ENCODE measurements at regions not wholly inside any gene's neighbourhood (a gene's known extent, or its start where the extent isn't known, plus 50 kb on each side); places are given as distances from the start of the nearest gene placed in this dataset.

- Histone ChIP-seq H3K14ac (ENCODE audit: insufficient read depth, low read length) (no peak overlapping the region), H3K56ac (ENCODE audit: insufficient read length, low read depth, low read length) (no peak overlapping the region), H2BK12ac (ENCODE audit: insufficient read length, low read depth, low read length) (no peak overlapping the region), H2BK20ac (ENCODE audit: low read depth, low read length, poor library complexity, severe bottlenecking) (no peak overlapping the region), H2BK15ac (ENCODE audit: low read depth, low read length) (no peak overlapping the region), H4K20me1 (ENCODE audit: control insufficient read depth, insufficient read depth, insufficient read length) (no peaks in the 10 kb centered on the region), H3K27me3 (ENCODE audit: insufficient read depth, low read length) (no peaks in the 10 kb centered on the region), H3K27ac (ENCODE audit: insufficient read length, low read depth, low read length) (no peak overlapping the region), H4K91ac (ENCODE audit: insufficient read length, low read depth, low read length) (no peak overlapping the region), H3K4ac (ENCODE audit: low read depth, low read length) (no peak overlapping the region), H3K23me2 (ENCODE audit: insufficient read length, low read depth, low read length, poor library complexity, severe bottlenecking) (no peaks in the 10 kb centered on the region), H2AK5ac (ENCODE audit: insufficient read length, low read length) (no peak overlapping the region), H2AFZ (ENCODE audit: low read length) (no peak overlapping the region), H3K79me2 (ENCODE audit: insufficient read depth, low read length) (no peaks in the 10 kb centered on the region), H3K23ac (ENCODE audit: insufficient read length, low read depth, low read length) (no peak overlapping the region), H3K4me1 (ENCODE audit: insufficient read depth, low read length) (no peaks in the 10 kb centered on the region), H3K79me1 (ENCODE audit: insufficient read depth, low read depth, low read length, poor library complexity, severe bottlenecking) (no peaks in the 10 kb centered on the region), H2BK120ac (ENCODE audit: low read depth, low read length, poor library complexity, severe bottlenecking) (no peak overlapping the region), H3K9me3 (ENCODE audit: control insufficient read depth, low read depth, low read length) (no peaks in the 10 kb centered on the region), H3T11ph (ENCODE audit: low read length) (no peak overlapping the region), H2BK5ac (ENCODE audit: insufficient read length, low read length) (no peak overlapping the region), H3K18ac (ENCODE audit: insufficient read length, low read depth, low read length) (no peak overlapping the region), H4K8ac (replicated peaks; ENCODE audit: insufficient read length, low read depth, low read length) (no peak overlapping the region), H4K5ac (ENCODE audit: insufficient read length, low read depth, low read length) (no peak overlapping the region), H3K9ac (ENCODE audit: extremely low read depth, insufficient read length, low read length) (no peak overlapping the region), H3K4me2 (ENCODE audit: insufficient read depth, insufficient read length, low read length) (no peak overlapping the region)
- Mint-ChIP-seq H3K9me3 (no peaks in the 10 kb centered on the region), H3K27me3 (ENCODE audit: low read depth) (no peaks in the 10 kb centered on the region), H3K36me3 (ENCODE audit: insufficient read depth in 1 of 3, low read depth in 3 of 3) (no peaks in the 10 kb centered on the region), H3K4me3 (no peak overlapping the region), H3K27ac (no peak overlapping the region), H3K4me1 (0 out of 4 replicates have a peak, but pooled peaks cover 0 to 6% of the 10 kb centered on the region in 2 experiments)
- no peak for TF ChIP-seq CTCF (conservative IDR thresholded peaks at IDR 0.05)
- no peak for DNase-seq
- WGBS (ENCODE audit: extremely low coverage, insufficient read length, low lambda C conversion rate) = no CpG with 5 or more reads among the region's 5 CpGs
Observed at GRCh38 chr12:86743875-86744536, 487.8 kb upstream of the MGAT4C start.
